UCSD-AML1 (cell line): ENCODE measurements at regions not wholly inside any gene's neighbourhood (a gene's known extent, or its start where the extent isn't known, plus 50 kb on each side); places are given as distances from the start of the nearest gene placed in this dataset.

Experiments used
- DNase-seq: peaks from one replicate; lab custom pipeline; 2025; ENCODE audit not compliant: unreplicated experiment; lab: John Stamatoyannopoulos, UW

GRCh38 chr10:8527773-8528172 is 473.3 kb downstream of the GATA3 start:
- no peak for DNase-seq

GRCh38 chr10:8531116-8531515 is 476.6 kb downstream of the GATA3 start:
- DNase-seq, result no peak

DNA sequence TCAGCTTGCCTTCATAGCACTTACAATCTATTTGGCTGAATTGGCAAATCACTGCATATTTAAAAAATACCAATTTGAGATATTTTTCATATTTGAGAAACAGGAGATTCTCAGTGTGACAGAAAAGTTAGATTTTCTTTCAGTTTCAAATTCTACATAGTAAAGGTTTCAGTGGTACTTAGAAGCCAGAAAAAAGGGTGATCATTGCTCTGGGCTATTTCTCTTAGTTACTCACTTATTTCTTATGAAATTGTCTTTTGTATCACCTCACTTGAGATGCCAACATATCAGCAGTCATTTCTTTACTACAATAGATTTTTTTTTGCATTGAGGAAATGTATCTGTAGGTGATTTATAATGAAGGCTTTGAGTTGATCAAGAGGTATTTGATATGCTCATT is 478.2 kb downstream of the GATA3 start:
- DNase-seq, result no peak

DNA sequence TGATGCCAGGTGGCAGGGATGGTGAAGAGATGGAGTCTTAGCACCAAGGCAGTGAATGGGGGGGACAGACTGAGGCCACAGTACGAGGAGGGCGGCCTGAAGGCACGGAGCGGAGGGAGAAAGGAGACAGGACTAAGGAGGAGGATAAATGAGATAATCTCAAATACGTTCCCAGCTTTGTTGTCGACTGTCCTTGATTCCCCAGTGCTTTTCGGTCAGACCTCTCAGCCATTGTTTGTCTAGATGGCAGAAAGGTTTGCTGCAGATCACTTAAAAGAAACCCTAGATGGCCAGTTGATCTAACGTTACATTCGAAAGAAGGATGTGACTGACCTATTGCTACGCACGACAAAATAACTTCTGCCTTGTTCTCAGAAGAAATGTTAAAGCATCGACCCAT is 479.0 kb downstream of the GATA3 start:
- no peak for DNase-seq

DNA sequence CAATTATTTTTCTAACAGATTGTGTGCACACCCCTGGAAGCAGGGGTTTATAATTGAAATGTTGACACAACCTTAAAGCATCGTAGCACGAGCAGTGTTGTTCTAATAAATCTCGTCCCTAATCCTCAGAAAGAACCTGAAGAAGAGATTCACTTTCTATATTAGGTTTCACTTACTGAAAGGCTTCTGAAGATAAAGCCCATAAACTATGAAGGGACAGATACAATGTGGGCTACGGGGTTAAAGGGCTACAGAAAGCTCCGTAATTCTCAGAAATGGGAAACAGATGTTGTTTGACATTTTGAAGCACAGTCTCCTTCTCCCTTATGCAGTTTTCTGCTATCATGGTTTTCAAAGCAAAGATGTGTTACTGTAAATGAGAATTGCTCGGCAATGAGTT is 479.6 kb downstream of the GATA3 start:
- DNase-seq, result no peak

GRCh38 chr10:8534891-8535290 is 480.4 kb downstream of the GATA3 start:
- no peak for DNase-seq

DNA sequence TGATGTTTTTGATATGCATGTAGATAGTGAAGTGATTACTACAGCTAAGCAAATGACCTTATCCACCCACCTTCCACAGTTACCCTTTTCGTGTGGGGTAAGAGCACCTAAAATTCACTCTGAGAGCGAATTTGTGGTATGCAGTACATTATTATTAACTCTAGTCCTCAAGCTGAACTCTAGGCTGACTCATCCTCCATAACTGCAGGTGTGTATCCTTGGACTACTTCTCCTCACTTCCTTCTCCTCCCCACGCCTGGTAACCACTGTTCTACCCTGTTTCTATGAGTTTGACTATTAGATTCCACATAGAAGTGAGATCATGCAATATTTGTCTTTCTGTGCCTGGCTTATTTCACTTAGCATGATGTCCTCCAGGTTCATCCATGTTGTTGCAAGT is 484.6 kb downstream of the GATA3 start:
- DNase-seq, result no peak

GRCh38 chr10:8543361-8544056 is 489.0 kb downstream of the GATA3 start:
- no peak for DNase-seq

DNA sequence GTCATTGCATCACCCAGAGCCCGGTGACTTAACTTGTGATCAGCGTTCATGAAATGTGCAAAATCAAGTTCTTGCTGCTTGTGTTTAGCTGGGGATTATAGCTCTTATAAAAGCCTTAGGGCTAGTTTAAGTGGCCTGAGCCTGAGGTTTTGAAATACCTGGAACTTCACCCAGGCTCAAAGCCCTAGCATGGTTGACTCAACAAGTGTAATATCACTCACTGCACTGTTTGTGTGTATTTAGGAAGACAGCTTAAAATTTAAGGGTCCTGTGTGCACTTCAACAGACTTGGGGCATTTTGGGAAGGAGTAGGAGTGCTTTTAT is 489.5 kb downstream of the GATA3 start:
- no peak for DNase-seq

GRCh38 chr10:8544500-8544899 is 490.0 kb downstream of the GATA3 start:
- DNase-seq, result no peak

GRCh38 chr10:8554574-8554973 is 500.1 kb downstream of the GATA3 start:
- no peak for DNase-seq

GRCh38 chr10:8556321-8556720 is 501.8 kb downstream of the GATA3 start:
- no peak for DNase-seq

- no peak for DNase-seq
These were observed 509.0 kb downstream of the GATA3 start for GRCh38 chr10:8563478-8563877.

DNA sequence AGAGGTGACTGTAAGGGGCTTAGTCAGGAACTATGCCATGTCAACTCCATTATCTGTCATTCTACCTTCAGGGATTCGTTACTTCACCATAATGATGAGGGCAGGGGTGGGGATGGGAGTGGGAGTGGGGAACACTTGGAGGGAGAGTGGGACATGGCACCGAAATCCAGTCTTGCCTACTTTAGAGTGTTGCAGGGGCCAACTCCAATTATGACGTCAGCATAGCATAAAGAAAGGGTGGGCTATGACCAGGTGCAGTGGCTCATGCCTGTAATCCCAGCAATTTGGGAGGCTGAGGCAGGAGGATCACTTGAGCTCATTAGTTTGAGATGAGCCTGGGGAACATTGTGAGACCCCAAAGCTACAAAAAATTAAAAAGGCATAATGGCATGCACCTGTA is 512.2 kb downstream of the GATA3 start:
- no peak for DNase-seq

- no peak for DNase-seq
These were observed 513.9 kb downstream of the GATA3 start for GRCh38 chr10:8568401-8568800.

- DNase-seq, result no peak
These were observed 521.1 kb downstream of the GATA3 start for GRCh38 chr10:8575620-8576019.

GRCh38 chr10:8576281-8576680 is 521.8 kb downstream of the GATA3 start:
- DNase-seq, result no peak

DNA sequence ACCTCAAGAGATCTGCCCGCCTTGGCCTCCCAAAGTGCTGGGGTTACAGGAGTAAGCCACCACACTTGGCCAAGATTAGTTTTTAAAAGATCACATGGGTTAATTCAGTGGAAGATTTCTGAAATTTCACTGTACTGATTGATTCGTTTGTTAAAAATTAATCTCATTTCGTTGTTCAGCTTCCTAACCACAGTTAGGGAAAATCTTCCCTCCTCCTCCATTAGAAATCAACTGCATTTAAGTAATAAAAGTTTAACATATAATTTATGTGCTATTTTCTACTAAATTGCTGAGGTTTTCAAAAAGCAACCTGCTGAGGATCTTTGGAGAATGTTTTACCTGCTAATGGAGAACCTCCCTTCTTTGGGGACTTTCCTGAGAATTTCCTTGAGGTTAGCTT is 522.4 kb downstream of the GATA3 start:
- DNase-seq, result no peak

GRCh38 chr10:8577686-8578085 is 523.2 kb downstream of the GATA3 start:
- DNase-seq, result no peak

- DNase-seq, result no peak
These were observed 527.2 kb downstream of the GATA3 start for GRCh38 chr10:8581521-8582225.

DNA sequence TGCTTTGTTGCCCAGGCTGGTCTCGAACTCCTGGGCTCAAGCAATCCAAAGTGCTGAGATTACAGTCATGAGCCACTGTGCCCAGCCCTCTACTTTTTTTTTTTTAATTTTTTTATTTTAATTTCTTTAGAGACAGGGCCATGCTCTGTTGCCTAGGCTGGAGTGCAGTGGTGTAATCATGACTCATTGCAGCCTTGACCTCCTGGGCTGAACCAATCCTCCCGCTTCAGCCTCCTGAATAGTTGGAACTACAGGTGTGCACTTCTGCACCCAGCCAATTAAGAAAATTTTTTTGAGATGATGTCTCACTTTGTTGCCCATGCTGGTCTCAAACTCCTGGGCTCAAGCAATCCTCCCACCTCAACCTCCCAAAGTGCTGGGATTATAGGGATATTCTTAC is 528.6 kb downstream of the GATA3 start:
- no peak for DNase-seq

DNA sequence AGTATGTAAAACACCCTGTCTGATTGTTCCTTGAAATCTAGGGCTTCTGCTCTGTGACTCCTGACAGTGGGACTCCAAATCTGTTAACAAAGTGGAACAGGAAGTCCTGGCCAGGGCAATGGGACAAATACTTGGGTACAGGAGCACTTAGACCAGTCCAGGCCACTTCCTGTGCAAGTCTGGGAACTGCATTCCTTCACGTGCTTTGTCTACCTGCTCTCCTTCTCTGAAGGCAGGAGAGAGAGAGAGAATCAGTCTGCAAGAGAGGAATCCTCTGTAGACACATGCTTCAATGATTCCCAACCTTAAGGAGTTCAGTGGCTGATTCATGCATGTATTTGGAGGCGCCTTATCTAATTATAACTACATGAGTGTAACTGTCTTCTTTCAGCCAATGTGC is 530.2 kb downstream of the GATA3 start:
- no peak for DNase-seq

DNA sequence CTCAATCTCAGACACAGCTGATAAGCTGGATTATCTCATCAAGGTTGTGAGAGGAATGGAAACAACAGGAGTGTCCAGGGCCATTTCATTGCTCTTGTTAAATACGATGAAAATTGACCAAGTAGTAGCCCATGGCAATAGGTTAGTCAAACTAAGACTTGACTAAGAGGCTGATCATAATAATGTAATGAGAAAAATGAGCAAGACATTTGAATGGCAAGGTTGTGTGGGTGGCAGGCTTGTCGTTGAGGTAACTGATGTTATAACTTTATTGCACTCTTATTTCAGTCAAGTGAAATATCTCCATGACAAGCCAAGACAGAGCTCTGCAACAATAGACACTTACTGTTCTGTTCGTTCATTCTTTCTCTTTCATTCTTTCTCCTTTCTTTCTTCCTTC is 532.0 kb downstream of the GATA3 start:
- DNase-seq, result no peak
